ENCODE measurements at regions not wholly inside any gene's neighbourhood (a gene's known extent, or its start where the extent isn't known, plus 50 kb on each side); places are given as distances from the start of the nearest gene placed in this dataset.
"Not testable (repeated sequence)": the region's sequence is repeated elsewhere in the genome, so short reads cannot be mapped to it uniquely, and the experiment has no call there.

DNA sequence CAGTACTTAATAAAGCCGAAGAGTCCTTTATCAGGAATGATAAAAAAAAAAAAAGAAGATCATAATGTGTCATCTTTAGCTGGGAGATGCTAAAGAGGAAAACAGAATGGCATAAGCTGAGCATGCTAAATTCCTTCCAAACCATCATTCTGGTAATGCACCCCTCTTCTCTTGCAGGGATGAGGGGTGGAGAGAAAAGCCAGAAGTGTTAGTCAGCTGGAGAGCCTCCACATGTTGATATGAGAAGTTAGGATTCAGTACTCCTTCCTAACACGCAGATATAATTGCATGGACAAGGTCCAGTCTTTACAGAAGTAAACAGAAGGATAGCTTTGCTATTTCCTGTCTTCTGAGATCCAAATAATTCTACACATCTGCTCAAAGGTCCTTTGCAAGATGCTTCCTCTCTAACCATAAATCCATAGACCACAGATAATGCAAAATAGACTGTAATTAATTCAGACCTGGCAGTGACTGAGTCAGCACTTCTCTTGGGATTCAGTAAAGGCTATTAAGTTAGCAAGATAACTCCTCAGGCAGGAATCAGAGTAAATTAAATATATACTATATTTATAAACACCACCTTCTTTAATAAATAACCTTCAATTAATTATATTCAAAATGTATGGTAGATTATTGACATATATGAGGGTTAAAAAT, 930.0 kb upstream of the KLHL29 start:
- H3K27me3 Mint-ChIP-seq, result no peaks in the 10 kb centered on the region
- H3K9me3 Mint-ChIP-seq, result no peaks in the 10 kb centered on the region
- no peak overlapping the region for H3K27ac Mint-ChIP-seq
- TF ChIP-seq, protein P1, sequence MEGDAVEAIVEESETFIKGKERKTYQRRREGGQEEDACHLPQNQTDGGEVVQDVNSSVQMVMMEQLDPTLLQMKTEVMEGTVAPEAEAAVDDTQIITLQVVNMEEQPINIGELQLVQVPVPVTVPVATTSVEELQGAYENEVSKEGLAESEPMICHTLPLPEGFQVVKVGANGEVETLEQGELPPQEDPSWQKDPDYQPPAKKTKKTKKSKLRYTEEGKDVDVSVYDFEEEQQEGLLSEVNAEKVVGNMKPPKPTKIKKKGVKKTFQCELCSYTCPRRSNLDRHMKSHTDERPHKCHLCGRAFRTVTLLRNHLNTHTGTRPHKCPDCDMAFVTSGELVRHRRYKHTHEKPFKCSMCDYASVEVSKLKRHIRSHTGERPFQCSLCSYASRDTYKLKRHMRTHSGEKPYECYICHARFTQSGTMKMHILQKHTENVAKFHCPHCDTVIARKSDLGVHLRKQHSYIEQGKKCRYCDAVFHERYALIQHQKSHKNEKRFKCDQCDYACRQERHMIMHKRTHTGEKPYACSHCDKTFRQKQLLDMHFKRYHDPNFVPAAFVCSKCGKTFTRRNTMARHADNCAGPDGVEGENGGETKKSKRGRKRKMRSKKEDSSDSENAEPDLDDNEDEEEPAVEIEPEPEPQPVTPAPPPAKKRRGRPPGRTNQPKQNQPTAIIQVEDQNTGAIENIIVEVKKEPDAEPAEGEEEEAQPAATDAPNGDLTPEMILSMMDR (conservative IDR thresholded peaks at IDR 0.05), result no peak
- no peaks in the 10 kb centered on the region for H3K36me3 Mint-ChIP-seq
- no peak overlapping the region for H3K4me3 Mint-ChIP-seq
- DNase-seq (ENCODE audit: extremely low spot score, unreplicated experiment), result no peak
- H3K4me1 Mint-ChIP-seq (ENCODE audit: unreplicated experiment), result peaks cover 13% of the 10 kb centered on the region

- Mint-ChIP-seq H3K27ac (no peak overlapping the region), H3K27me3 (peaks cover 6% of the 10 kb centered on the region), H3K4me1 (ENCODE audit: unreplicated experiment) (peaks cover 8% of the 10 kb centered on the region), H3K9me3 (no peaks in the 10 kb centered on the region), H3K36me3 (no peaks in the 10 kb centered on the region), H3K4me3 (no peak overlapping the region)
- TF ChIP-seq, protein P1 (conservative IDR thresholded peaks at IDR 0.05), result no peak
- DNase-seq (ENCODE audit: extremely low spot score, unreplicated experiment), result no peak
Measured at GRCh38 chr2:22458440-22458839, 926.5 kb upstream of the KLHL29 start.

DNA sequence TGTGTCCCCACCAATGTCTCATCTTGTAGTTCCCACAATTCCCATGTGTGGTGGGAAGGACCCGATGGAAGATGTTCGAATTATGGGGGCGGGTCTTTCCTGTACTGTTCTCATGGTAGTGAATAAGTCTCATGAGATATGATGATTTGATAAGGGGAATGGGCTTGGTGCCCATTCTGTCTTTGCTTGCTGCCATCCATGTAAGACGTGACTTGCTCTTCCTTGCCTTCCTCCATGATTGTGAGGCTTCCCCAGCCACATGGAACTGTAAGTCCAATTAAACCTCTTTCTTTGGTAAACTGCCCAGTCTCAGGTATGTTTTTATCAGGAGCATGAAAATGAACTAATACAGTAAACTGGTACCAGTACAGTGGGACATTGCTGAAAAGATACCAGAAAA, 909.9 kb upstream of the KLHL29 start:
- H3K27ac Mint-ChIP-seq; H3K36me3 Mint-ChIP-seq; H3K4me3 Mint-ChIP-seq; H3K4me1 Mint-ChIP-seq (ENCODE audit: unreplicated experiment); DNase-seq (ENCODE audit: extremely low spot score, unreplicated experiment); H3K9me3 Mint-ChIP-seq; H3K27me3 Mint-ChIP-seq: not testable (repeated sequence)

DNA sequence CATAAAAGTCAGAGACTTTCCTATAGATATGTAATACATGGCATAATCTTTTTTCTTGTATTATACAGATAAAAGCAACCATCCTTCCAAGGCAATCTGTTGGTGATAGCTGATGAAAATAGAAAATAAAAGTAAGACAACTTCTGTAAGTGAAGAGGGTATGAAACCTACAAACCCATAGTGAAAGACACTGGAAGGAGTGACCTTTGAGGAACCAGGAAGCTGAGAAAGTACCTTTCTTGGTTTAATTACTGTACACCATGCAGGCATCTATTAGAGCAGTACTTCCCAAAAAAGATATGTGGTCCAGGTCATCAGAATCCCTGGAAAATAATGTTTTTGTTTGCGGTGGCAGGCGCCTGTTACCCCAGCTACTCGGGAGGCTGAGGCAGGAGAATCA, 906.6 kb upstream of the KLHL29 start:
- H3K4me3 Mint-ChIP-seq, result no peak overlapping the region
- DNase-seq (ENCODE audit: extremely low spot score, unreplicated experiment), result no peak
- H3K27ac Mint-ChIP-seq, result no peak overlapping the region
- H3K27me3 Mint-ChIP-seq, result peaks cover 4% of the 10 kb centered on the region
- H3K36me3 Mint-ChIP-seq, result no peaks in the 10 kb centered on the region
- peaks cover 8% of the 10 kb centered on the region for H3K4me1 Mint-ChIP-seq (ENCODE audit: unreplicated experiment)
- TF ChIP-seq, protein P1 (conservative IDR thresholded peaks at IDR 0.05), result no peak
- peaks cover 5% of the 10 kb centered on the region for H3K9me3 Mint-ChIP-seq

DNA sequence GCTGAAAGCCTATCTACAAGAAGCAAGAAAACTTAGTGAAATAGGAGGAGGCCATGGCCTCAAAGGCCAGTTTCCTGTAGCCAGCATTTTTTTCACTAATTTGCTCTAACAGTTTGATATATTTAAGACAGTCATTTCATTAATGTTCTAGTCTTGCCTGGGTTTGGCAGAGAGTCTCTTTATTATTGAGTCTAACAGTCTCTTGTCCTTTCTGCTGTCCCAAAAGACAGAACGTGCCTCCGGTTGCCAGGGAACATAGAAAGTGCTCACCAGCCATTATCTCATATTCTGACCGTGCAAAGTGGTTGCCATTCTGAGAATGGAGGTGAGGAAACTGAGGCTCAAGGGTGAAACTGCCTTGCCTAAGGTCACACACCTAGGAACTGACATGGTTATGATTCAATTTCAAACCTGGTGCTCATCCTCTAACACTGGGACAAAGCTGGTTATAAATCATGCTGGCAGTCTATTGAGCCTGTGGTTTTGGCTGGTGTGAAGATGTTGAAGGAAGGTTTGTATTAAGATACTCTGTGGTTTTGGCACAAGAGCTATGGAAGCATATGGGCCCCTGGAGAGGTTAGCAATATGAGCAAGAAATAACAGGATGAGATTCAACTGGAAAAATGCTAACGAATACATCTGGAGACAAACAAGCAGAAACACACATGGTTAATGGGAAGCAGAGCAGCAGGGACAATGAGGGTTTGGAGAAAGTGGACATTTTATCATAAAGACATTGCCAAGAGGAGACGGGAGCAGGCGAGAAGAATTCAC, 903.3 kb upstream of the KLHL29 start:
- no peak for DNase-seq (ENCODE audit: extremely low spot score, unreplicated experiment)
- TF ChIP-seq, protein P1 (conservative IDR thresholded peaks at IDR 0.05), result no peak
- H3K4me3 Mint-ChIP-seq, result no peak overlapping the region
- H3K36me3 Mint-ChIP-seq, result no peaks in the 10 kb centered on the region
- peaks cover 8% of the 10 kb centered on the region for H3K4me1 Mint-ChIP-seq (ENCODE audit: unreplicated experiment)
- H3K9me3 Mint-ChIP-seq, result no peaks in the 10 kb centered on the region
- H3K27me3 Mint-ChIP-seq, result peaks cover 4% of the 10 kb centered on the region
- H3K27ac Mint-ChIP-seq, result no peak overlapping the region

GRCh38 chr2:22483036-22483435, 901.9 kb upstream of the KLHL29 start:
- DNase-seq (ENCODE audit: extremely low spot score, unreplicated experiment), result no peak
- TF ChIP-seq, protein P1 (conservative IDR thresholded peaks at IDR 0.05), result no peak
- peaks cover 4% of the 10 kb centered on the region for H3K27me3 Mint-ChIP-seq
- H3K4me1 Mint-ChIP-seq (ENCODE audit: unreplicated experiment), result peaks cover 8% of the 10 kb centered on the region
- H3K27ac Mint-ChIP-seq, result no peak overlapping the region
- H3K36me3 Mint-ChIP-seq, result no peaks in the 10 kb centered on the region
- no peaks in the 10 kb centered on the region for H3K9me3 Mint-ChIP-seq
- no peak overlapping the region for H3K4me3 Mint-ChIP-seq
